Gastrocnemius medialis (tissue), 4 donors: ENCODE measurements at regions not wholly inside any gene's neighbourhood (a gene's known extent, or its start where the extent isn't known, plus 50 kb on each side); places are given as distances from the start of the nearest gene placed in this dataset.

Experiments
- CTCF ChIP-seq, 5 experiments: fragments of 450-650 bp in 3 of 5; fragments of 200-600 bp in 2 of 5; sonication (generic) in 2 of 5; IDR thresholded peaks in 4 of 5; conservative IDR thresholded peaks in 1 of 5; 1 replicate in 4 of 5; 2 replicates in 1 of 5; pipeline ENCODE4 v1.5.1; 2016 to 2019; ENCODE audit warnings: antibody characterized with exemption in 5 of 5, mild to moderate bottlenecking in 3 of 5, moderate library complexity in 3 of 5
- POLR2A ChIP-seq, 2 donors: fragments of 450-650 bp; IDR thresholded peaks; one replicate each; pipeline ENCODE4 v1.6.1; 2017; ENCODE audit warnings: antibody characterized with exemption in 2 of 2, mild to moderate bottlenecking in 2 of 2, moderate library complexity in 2 of 2

GRCh38 chr10:43963379-43963778 is 314.7 kb upstream of the ZNF32 start:
- TF ChIP-seq CTCF (IDR thresholded peaks at IDR 0.05 in 4 of 5, conservative IDR thresholded peaks at IDR 0.05 in 1 of 5) (no peak), POLR2A (IDR thresholded peaks at IDR 0.05) (no peak)
